HG02763 (cell line): ENCODE measurements at regions not wholly inside any gene's neighbourhood (a gene's known extent, or its start where the extent isn't known, plus 50 kb on each side); places are given as distances from the start of the nearest gene placed in this dataset.

Source experiments
- ATAC-seq: cut with Tn5 transposase; IDR thresholded peaks from one replicate; pipeline ENCODE4 v1.9.1; 2021; ENCODE audit warnings: mild to moderate bottlenecking, moderate library complexity; ENCODE audit not compliant: unreplicated experiment

- no peak for ATAC-seq
Measured at GRCh38 chr9:108386032-108386431, 469.8 kb downstream of the ACTL7B start.

GRCh38 chr9:108383796-108384195, 472.0 kb downstream of the ACTL7B start:
- ATAC-seq: no peak

GRCh38 chr9:108382310-108382709, 473.5 kb downstream of the ACTL7B start:
- ATAC-seq: no peak

GRCh38 chr9:108377881-108378280, 477.9 kb downstream of the ACTL7B start:
- ATAC-seq: no peak

- ATAC-seq: no peak
Measured at GRCh38 chr9:108377382-108377781, 478.4 kb downstream of the ACTL7B start.

GRCh38 chr9:108376140-108376539, 479.6 kb downstream of the ACTL7B start:
- ATAC-seq: no peak

- ATAC-seq: no peak
Measured at GRCh38 chr9:108374626-108375025, 481.2 kb downstream of the ACTL7B start.

GRCh38 chr9:108367188-108367587, 488.6 kb downstream of the ACTL7B start:
- ATAC-seq: no peak

- ATAC-seq: no peak
Measured at GRCh38 chr9:108363311-108363710, 492.5 kb downstream of the ACTL7B start.

- ATAC-seq: no peak
Measured at GRCh38 chr9:108360304-108360703, 495.5 kb downstream of the ACTL7B start.

- no peak for ATAC-seq
Measured at GRCh38 chr9:108356806-108357205, 499.0 kb downstream of the ACTL7B start.

- ATAC-seq: no peak
Measured at GRCh38 chr9:108351571-108351970, 504.2 kb downstream of the ACTL7B start.

GRCh38 chr9:108347463-108348188, 508.2 kb downstream of the ACTL7B start:
- ATAC-seq: no peak

GRCh38 chr9:108345826-108346225, 510.0 kb downstream of the ACTL7B start:
- no peak for ATAC-seq

GRCh38 chr9:108339251-108339650, 516.5 kb downstream of the ACTL7B start:
- no peak for ATAC-seq

GRCh38 chr9:108336575-108336974, 519.2 kb downstream of the ACTL7B start:
- no peak for ATAC-seq

GRCh38 chr9:108333530-108333983, 522.2 kb downstream of the ACTL7B start:
- no peak for ATAC-seq

- ATAC-seq: no peak
Measured at GRCh38 chr9:108331596-108331995, 524.2 kb downstream of the ACTL7B start.

GRCh38 chr9:108325406-108325805, 530.4 kb downstream of the ACTL7B start:
- ATAC-seq: no peak

GRCh38 chr9:108323615-108324014, 532.2 kb downstream of the ACTL7B start:
- ATAC-seq: no peak

GRCh38 chr9:108322326-108323098, 533.3 kb downstream of the ACTL7B start:
- ATAC-seq: no peak

GRCh38 chr9:108316630-108317029, 539.2 kb downstream of the ACTL7B start:
- no peak for ATAC-seq
